ENCODE measurements at regions not wholly inside any gene's neighbourhood (a gene's known extent, or its start where the extent isn't known, plus 50 kb on each side); places are given as distances from the start of the nearest gene placed in this dataset.

- no peak overlapping the region for H2AFZ ChIP-seq (ENCODE audit: insufficient read depth, low read length, poor library complexity)
- H2BK5ac ChIP-seq (ENCODE audit: low read depth, low read length, poor library complexity), result no peak overlapping the region
- no peak overlapping the region for H3K4ac ChIP-seq (ENCODE audit: low read depth, low read length)
- H4K91ac ChIP-seq (ENCODE audit: low read depth, low read length), result no peak overlapping the region
- no peak overlapping the region for H3K9ac ChIP-seq (ENCODE audit: low read length)
- H3K14ac ChIP-seq (ENCODE audit: low read length), result no peak overlapping the region
- no peak for DNase-seq
- no peaks in the 10 kb centered on the region for H3K27me3 ChIP-seq (ENCODE audit: insufficient read depth, low read length)
- no peak overlapping the region for H3K4me3 ChIP-seq (ENCODE audit: low read depth, low read length)
- no peak overlapping the region for H2AK5ac ChIP-seq (ENCODE audit: low read length)
- WGBS (ENCODE audit: extremely low coverage, insufficient coverage, insufficient read length), result no CpG with 5 or more reads among the region's 1 CpG
- H3K79me1 ChIP-seq (ENCODE audit: low read length), result no peaks in the 10 kb centered on the region
- H4K12ac ChIP-seq (ENCODE audit: low read depth, low read length), result no peak overlapping the region
- H2BK12ac ChIP-seq (ENCODE audit: low read length), result no peak overlapping the region
- no peaks in the 10 kb centered on the region for H3K79me2 ChIP-seq (ENCODE audit: control insufficient read depth, insufficient read depth, low read length, poor library complexity)
- no peaks in the 10 kb centered on the region for H3K36me3 ChIP-seq (ENCODE audit: control insufficient read depth in 1 of 2, insufficient read depth in 2 of 2, low read length in 2 of 2)
- H3K4me1 ChIP-seq (ENCODE audit: control insufficient read depth in 1 of 2, insufficient read depth in 2 of 2, low read length in 2 of 2), result no peaks in the 10 kb centered on the region
- no peak overlapping the region for H4K8ac ChIP-seq (ENCODE audit: low read depth, low read length)
- H3K18ac ChIP-seq (ENCODE audit: low read length), result no peak overlapping the region
- no peak overlapping the region for H3K4me2 ChIP-seq (ENCODE audit: low read length)
- H3K27ac ChIP-seq (ENCODE audit: low read depth, low read length), result no peak overlapping the region
- no peaks in the 10 kb centered on the region for H3K9me3 ChIP-seq (ENCODE audit: insufficient read depth, low read depth, low read length)
- H3K23ac ChIP-seq (ENCODE audit: low read length), result no peak overlapping the region
- no peak overlapping the region for H2BK120ac ChIP-seq (ENCODE audit: insufficient read depth, low read length, poor library complexity)
Observed at GRCh38 chr10:44635176-44635575, 250.3 kb upstream of the CXCL12 start.

- no peaks in the 10 kb centered on the region for H3K27me3 ChIP-seq (ENCODE audit: insufficient read depth, low read length)
- H2BK5ac ChIP-seq (ENCODE audit: low read depth, low read length, poor library complexity), result no peak overlapping the region
- H4K91ac ChIP-seq (ENCODE audit: low read depth, low read length), result no peak overlapping the region
- H3K4me3 ChIP-seq (ENCODE audit: low read depth, low read length), result no peak overlapping the region
- no peak overlapping the region for H3K18ac ChIP-seq (ENCODE audit: low read length)
- no peak overlapping the region for H3K14ac ChIP-seq (ENCODE audit: low read length)
- no peaks in the 10 kb centered on the region for H3K4me1 ChIP-seq (ENCODE audit: control insufficient read depth in 1 of 2, insufficient read depth in 2 of 2, low read length in 2 of 2)
- DNase-seq, result no peak
- no peak overlapping the region for H4K8ac ChIP-seq (ENCODE audit: low read depth, low read length)
- no peaks in the 10 kb centered on the region for H3K36me3 ChIP-seq (ENCODE audit: control insufficient read depth in 1 of 2, insufficient read depth in 2 of 2, low read length in 2 of 2)
- no peak overlapping the region for H2BK120ac ChIP-seq (ENCODE audit: insufficient read depth, low read length, poor library complexity)
- H2AFZ ChIP-seq (ENCODE audit: insufficient read depth, low read length, poor library complexity), result no peak overlapping the region
- WGBS (ENCODE audit: extremely low coverage, insufficient coverage, insufficient read length), result no CpG with 5 or more reads among the region's 3 CpGs
- no peak overlapping the region for H3K9ac ChIP-seq (ENCODE audit: low read length)
- H3K23ac ChIP-seq (ENCODE audit: low read length), result no peak overlapping the region
- no peak overlapping the region for H3K27ac ChIP-seq (ENCODE audit: low read depth, low read length)
- H2AK5ac ChIP-seq (ENCODE audit: low read length), result no peak overlapping the region
- H3K4ac ChIP-seq (ENCODE audit: low read depth, low read length), result no peak overlapping the region
- H3K79me1 ChIP-seq (ENCODE audit: low read length), result no peaks in the 10 kb centered on the region
- no peak overlapping the region for H3K4me2 ChIP-seq (ENCODE audit: low read length)
- no peak overlapping the region for H2BK12ac ChIP-seq (ENCODE audit: low read length)
- H3K9me3 ChIP-seq (ENCODE audit: insufficient read depth, low read depth, low read length), result no peaks in the 10 kb centered on the region
- H3K79me2 ChIP-seq (ENCODE audit: control insufficient read depth, insufficient read depth, low read length, poor library complexity), result no peaks in the 10 kb centered on the region
- H4K12ac ChIP-seq (ENCODE audit: low read depth, low read length), result no peak overlapping the region
Observed at GRCh38 chr10:44636625-44637024, 251.7 kb upstream of the CXCL12 start.

- Histone ChIP-seq H3K79me1 (ENCODE audit: low read length) (no peaks in the 10 kb centered on the region), H3K4me3 (ENCODE audit: low read depth, low read length) (no peak overlapping the region), H3K23ac (ENCODE audit: low read length) (no peak overlapping the region), H3K18ac (ENCODE audit: low read length) (no peak overlapping the region), H2BK120ac (ENCODE audit: insufficient read depth, low read length, poor library complexity) (no peak overlapping the region), H4K8ac (ENCODE audit: low read depth, low read length) (no peak overlapping the region), H2AFZ (ENCODE audit: insufficient read depth, low read length, poor library complexity) (no peak overlapping the region), H4K91ac (ENCODE audit: low read depth, low read length) (no peak overlapping the region), H3K79me2 (ENCODE audit: control insufficient read depth, insufficient read depth, low read length, poor library complexity) (no peaks in the 10 kb centered on the region), H2BK5ac (ENCODE audit: low read depth, low read length, poor library complexity) (no peak overlapping the region), H3K27ac (ENCODE audit: low read depth, low read length) (no peak overlapping the region), H2AK5ac (ENCODE audit: low read length) (no peak overlapping the region), H3K36me3 (ENCODE audit: control insufficient read depth in 1 of 2, insufficient read depth in 2 of 2, low read length in 2 of 2) (no peaks in the 10 kb centered on the region), H4K12ac (ENCODE audit: low read depth, low read length) (no peak overlapping the region), H3K9me3 (ENCODE audit: insufficient read depth, low read depth, low read length) (no peaks in the 10 kb centered on the region), H3K14ac (ENCODE audit: low read length) (no peak overlapping the region), H2BK12ac (ENCODE audit: low read length) (no peak overlapping the region), H3K27me3 (ENCODE audit: insufficient read depth, low read length) (no peaks in the 10 kb centered on the region), H3K4me2 (ENCODE audit: low read length) (no peak overlapping the region), H3K4ac (ENCODE audit: low read depth, low read length) (no peak overlapping the region), H3K9ac (ENCODE audit: low read length) (no peak overlapping the region), H3K4me1 (ENCODE audit: control insufficient read depth in 1 of 2, insufficient read depth in 2 of 2, low read length in 2 of 2) (no peaks in the 10 kb centered on the region)
- no peak for DNase-seq
- WGBS (ENCODE audit: extremely low coverage, insufficient coverage, insufficient read length), result no CpG with 5 or more reads among the region's 7 CpGs
Observed at GRCh38 chr10:44640429-44640828, 255.5 kb upstream of the CXCL12 start.

- Histone ChIP-seq H3K27ac (ENCODE audit: low read depth, low read length) (no peak overlapping the region), H2BK12ac (ENCODE audit: low read length) (no peak overlapping the region), H4K8ac (ENCODE audit: low read depth, low read length) (no peak overlapping the region), H2BK120ac (ENCODE audit: insufficient read depth, low read length, poor library complexity) (no peak overlapping the region), H3K27me3 (ENCODE audit: insufficient read depth, low read length) (no peaks in the 10 kb centered on the region), H3K79me2 (ENCODE audit: control insufficient read depth, insufficient read depth, low read length, poor library complexity) (no peaks in the 10 kb centered on the region), H3K4me2 (ENCODE audit: low read length) (no peak overlapping the region), H2AK5ac (ENCODE audit: low read length) (no peak overlapping the region), H3K9me3 (ENCODE audit: insufficient read depth, low read depth, low read length) (no peaks in the 10 kb centered on the region), H3K4me3 (ENCODE audit: low read depth, low read length) (no peak overlapping the region), H3K4me1 (ENCODE audit: control insufficient read depth in 1 of 2, insufficient read depth in 2 of 2, low read length in 2 of 2) (no peaks in the 10 kb centered on the region), H3K18ac (ENCODE audit: low read length) (no peak overlapping the region), H3K14ac (ENCODE audit: low read length) (no peak overlapping the region), H3K9ac (ENCODE audit: low read length) (no peak overlapping the region), H3K79me1 (ENCODE audit: low read length) (no peaks in the 10 kb centered on the region), H3K4ac (ENCODE audit: low read depth, low read length) (no peak overlapping the region), H3K23ac (ENCODE audit: low read length) (no peak overlapping the region), H4K91ac (ENCODE audit: low read depth, low read length) (no peak overlapping the region), H4K12ac (ENCODE audit: low read depth, low read length) (no peak overlapping the region), H3K36me3 (ENCODE audit: control insufficient read depth in 1 of 2, insufficient read depth in 2 of 2, low read length in 2 of 2) (no peaks in the 10 kb centered on the region), H2AFZ (ENCODE audit: insufficient read depth, low read length, poor library complexity) (no peak overlapping the region), H2BK5ac (ENCODE audit: low read depth, low read length, poor library complexity) (no peak overlapping the region)
- DNase-seq, result no peak
- no CpG with 5 or more reads among the region's 2 CpGs for WGBS (ENCODE audit: extremely low coverage, insufficient coverage, insufficient read length)
Observed at GRCh38 chr10:44647473-44647872, 262.6 kb upstream of the CXCL12 start.

Measured in trophoblast cell (in vitro differentiated cells and primary cell).